GM19351 (cell line): ENCODE measurements at regions not wholly inside any gene's neighbourhood (a gene's known extent, or its start where the extent isn't known, plus 50 kb on each side); places are given as distances from the start of the nearest gene placed in this dataset.

Experiments
- ATAC-seq: cut with Tn5 transposase; IDR thresholded peaks from one replicate; pipeline ENCODE4 v1.9.1; 2021; ENCODE audit warnings: mild to moderate bottlenecking, moderate library complexity; ENCODE audit not compliant: unreplicated experiment

DNA sequence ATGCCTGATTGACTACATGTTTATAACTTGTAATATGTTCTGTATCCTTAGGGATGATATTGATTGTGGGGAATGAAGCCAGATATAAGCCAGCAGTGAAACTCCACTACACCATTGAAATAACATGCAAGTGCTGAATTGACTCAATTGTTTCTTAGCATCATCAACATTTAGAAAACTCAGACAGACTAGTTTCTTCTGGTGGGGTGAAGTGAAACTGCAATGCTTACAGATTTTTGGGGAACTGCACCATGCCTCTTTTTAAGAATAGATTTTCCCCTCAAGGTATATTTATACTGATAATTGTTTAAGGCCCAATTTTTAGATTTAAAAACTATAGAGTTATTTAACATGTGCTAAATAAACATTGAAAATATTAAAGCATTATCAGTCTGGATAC is 1044.6 kb upstream of the EYS start:
- ATAC-seq: no peak

DNA sequence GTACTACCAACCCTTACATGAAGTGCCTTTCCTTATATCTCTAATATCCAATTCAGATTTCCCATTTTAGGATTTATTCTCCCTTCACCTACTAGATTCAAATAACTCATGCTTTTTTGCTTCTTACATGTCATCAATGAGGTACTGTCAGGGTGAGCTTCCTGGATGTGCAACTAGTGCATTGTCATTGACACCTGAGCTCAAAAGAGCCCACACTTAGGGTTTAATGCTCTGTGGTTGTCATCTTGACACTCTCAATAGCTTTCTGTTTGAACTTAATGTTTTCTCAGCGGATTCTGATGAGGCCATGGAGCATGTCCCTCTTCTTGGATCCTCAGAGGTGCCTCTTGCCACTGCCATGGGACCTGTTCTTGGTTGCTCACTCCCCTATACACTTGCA is 1033.3 kb upstream of the EYS start:
- no peak for ATAC-seq

DNA sequence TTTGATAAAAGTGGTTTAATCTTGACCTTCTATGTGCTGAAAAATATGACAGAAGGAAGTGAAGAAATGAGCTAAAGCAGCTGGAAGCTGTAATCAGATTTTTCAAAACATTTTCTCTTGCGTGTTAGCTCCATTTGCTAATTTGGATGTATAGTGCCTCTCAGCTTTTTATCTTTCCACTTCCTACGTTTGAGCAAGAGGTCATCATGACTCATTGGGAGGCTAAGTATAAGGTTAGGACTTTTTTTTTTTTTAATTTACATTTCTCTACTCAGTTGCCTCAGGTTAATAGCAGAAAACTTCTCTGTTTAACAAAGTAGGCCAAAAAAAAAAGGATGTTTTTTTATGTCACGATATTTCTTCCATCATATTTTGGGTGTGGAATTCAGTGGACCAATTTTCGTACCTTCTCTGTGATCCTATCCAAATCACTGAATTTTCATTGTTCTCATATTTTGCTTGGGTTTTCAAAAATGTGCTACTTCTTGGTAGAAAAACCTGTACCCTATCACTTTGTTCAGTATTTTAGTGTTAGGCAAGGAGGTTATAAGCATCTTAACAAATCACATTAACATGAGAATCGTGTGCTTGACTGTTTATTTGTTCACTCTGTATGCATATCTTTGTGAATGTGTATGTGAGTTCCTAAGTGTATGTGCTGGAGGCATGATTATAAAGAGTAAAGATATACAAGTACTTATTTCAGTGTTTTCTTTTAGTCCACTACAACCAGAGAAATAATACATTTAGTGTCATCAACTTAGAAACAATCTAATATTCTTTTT is 1028.3 kb upstream of the EYS start:
- no peak for ATAC-seq

DNA sequence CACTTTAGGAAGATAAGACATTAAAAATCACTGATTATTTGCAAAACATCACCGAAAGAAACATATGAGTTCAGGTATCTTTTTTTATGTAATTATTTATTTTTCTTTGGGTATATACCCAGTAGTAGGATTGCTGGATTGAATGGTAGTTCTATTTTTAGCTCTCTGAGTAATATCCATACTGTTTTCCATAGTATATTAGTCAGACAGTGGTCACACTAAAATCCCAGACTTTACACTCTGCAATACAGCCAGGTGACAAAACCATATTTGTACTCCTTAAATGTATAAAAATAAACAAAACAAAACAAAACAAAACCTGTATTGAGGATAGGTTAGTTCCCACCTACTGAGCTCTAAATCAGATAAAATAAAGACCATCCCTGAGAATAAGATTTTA is 1024.3 kb upstream of the EYS start:
- no peak for ATAC-seq

DNA sequence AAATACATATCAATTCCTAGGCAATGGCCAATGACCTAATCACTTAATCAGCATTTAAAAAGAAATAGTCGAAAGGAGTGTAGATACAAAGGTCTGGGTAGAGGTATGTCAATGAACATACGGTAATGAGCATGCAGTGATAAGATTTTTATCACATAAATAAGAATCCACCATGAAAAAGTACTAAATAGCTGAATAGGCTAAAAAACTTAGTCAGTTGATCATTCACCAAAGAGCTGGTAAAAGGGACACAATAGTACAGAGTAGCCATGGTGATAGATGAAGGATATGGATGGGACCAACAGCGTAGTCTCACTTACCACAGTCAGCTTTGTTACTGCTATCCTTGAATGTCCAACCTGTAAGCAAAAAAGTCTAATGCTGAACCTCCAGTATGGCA is 1018.6 kb upstream of the EYS start:
- ATAC-seq: no peak

DNA sequence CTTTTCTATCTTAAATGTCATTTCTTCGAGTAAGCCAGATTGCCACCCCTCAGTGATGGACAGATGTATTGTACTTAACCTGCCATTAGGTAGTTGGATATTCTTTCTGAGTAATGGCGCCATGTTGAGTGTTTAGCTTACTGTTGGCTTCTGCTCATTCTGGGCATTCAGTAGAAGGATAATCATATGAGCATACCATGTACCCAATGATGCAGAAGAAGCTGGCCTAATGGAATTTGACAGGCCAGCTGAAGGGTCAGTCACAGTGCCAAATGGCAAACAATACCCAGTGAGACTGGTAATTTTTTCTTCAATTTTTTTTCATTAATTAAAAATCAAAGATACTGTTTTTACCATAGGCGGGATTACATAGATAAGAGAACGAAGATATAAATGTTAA is 1010.8 kb upstream of the EYS start:
- ATAC-seq: no peak

DNA sequence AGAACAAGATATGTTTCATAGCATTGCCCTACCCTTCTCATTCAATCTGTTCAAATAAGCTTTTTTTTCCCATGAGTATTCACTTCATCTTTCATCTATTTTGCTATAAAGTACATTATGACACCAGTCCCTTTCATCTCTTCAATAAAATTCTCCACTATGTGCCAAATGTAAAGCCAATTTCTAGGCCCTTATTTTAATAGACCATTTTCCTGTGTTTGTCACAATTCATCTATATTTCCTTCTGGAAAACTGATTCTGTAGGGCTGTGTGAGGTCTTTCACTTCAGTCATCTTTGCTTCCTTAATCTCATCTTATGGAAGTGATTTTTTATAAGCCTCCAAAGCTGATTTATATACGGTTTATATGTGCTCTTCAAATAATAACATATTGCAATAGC is 992.4 kb upstream of the EYS start:
- ATAC-seq: no peak

DNA sequence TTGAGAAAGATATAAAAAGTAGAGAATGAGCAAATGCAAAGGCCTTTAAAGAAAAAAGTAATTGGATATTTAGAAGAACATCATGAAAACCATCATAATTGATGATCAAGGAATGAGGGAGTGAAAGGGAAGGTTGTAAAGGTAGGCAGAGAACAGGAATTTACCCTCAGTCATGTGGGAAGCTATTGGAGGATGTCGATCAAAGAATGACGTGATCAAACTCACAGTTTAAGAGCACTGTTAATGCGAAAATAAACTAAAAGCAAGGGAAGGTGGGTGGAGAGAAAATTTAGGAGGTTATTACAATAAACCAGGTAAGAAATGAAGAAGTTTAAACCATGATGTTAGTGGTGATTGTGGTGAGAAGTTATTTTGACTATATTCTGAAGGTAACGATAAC is 982.6 kb upstream of the EYS start:
- no peak for ATAC-seq

DNA sequence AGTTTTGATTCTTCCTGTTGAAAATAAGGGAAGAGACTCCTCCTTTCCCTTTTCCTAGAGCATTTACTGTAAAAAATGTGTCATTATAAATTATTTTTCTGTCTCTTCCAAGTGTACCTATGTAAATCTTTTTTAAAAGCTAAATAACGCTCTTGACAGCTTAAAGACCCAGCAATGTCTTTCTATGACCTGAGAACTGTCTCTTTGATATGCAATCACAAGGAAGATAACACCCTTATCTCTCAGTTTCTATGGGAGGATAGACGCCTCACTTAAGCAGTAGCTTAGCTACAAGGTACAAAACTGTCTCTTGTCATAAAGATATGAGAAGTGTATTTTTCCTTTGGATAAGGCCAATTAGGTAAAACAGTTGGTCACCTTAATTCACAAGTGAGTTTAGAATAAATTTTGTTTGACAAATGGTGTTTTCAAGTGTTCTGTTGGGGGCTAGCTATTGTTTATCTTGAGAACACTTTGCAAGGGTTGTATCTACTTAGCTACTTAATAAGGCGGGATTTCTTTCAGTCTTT is 980.6 kb upstream of the EYS start:
- ATAC-seq: no peak

DNA sequence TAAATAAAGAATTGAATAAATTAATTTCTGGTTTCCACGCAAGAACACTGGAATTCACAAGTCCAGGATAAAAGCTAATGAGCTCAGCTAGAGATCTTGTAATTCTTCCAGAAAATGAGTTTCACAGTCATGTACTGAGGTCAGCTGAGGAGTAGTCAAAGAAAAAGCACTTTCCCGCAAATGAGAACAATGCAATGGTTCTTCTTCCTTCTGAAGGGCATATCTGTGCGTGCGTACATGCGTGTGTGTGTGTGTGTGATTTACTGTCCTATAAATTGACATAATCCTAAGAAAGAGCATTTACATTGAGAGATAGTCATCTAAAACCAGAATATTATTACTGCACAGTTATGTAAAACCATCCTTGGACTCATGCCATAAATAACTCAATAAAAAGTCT is 968.9 kb upstream of the EYS start:
- ATAC-seq: no peak

DNA sequence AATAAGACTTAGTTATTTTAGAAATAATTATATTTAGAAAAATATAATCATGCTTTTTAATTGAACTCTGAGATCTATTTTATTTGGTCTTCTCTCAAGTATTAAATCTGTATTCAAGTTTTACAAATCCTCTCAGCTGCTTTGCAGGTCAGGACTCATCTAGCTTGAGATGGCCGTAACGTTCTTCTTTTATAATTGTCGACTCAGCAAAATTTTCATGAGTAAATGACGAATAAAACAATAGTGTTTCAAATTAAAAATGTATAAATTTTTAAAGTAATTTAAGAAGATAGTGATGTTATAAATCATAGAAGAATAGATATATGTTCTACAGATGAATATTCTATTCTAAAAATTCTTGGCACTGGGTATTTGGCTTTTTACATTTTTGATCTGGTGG is 957.1 kb upstream of the EYS start:
- no peak for ATAC-seq

DNA sequence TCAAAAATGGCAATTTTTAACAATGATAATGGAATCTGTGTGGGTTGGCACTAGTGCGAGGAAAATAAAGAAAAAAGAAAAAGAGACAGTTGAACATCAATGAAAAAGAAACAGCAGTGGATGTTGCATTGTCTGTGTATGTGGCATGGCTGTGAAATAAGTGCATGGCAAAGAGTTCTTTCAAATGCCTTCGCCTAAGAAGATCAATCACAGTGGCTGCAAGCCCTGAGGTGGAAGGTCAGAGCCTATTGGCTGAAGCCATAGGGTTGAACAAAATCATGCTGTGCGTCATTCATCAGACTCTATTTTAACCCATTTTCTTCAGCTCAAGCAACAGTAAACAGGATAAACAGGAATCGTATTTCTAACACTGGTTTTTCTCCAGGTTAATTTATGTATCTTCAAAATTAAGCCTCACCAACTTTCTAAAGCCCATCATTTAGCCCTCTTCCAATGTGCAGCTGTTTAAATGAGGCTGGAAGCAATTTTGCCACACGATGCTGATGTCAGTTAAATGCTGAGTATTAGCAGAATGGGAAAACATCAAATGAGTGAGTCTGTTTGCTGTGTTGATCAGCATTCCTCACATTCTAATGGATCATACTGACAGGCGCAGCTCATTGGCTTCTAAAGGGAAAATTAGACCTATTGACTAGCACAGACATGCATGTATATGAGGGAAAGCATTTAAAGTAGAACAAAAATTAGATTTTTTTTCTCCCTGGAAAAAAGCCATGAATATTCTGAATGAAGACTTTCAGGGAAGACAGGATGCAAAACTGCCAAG is 955.9 kb upstream of the EYS start:
- ATAC-seq: no peak

DNA sequence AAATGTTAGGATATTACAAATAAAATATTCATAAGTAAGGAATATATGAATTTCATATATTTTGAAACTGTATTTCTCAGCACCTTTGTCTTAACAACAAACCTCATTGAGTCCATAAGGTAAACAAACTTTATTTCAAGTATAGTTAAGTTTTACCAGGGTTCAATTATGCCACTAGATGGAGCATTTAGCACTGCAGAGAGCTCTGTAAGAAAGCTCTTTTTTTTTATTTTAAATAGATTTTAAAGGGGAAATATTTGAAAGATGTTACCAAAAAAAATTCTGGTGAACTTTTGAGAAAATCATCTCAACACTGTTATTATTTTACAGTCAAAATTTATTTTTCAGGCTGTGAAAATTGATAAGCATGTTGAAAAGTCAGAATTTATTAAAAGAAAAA is 955.2 kb upstream of the EYS start:
- no peak for ATAC-seq

DNA sequence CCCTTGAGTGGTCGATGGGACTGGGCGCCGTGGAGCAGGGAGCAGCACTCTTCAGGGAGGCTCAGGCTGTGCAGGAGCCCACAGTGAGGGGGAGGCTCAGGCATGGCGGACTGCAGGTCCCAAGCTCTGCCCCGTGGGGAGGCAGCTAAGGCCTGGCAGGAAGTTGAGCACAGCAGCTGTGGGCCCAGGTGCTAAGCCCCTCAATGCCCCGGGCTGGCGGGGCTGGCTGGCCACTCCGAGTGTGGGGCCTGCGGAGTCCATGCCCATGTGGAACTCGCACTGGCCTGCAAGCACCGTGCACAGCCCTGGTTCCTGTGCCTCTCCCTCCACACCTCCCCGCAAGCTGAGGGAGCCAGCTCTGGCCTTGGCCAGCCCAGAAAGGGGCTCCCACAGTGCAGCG is 948.4 kb upstream of the EYS start:
- no peak for ATAC-seq

DNA sequence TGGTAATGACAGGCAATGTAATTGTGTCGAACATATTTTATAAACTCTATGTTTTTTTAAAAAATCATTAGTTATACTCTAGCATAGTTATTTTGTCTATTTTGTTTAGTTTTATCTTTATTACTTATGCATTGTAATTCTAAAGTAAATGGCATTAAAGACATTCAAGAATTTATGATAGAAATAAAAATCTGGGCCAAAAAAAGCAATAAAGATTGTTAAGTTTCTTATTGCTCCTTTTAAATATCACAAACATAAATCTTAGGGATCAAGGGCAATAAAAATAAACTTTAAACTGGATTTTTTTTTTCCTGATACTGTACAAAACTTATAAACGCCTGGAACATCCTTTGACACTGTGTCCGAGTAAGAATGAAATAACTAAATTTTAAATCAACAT is 931.5 kb upstream of the EYS start:
- no peak for ATAC-seq

DNA sequence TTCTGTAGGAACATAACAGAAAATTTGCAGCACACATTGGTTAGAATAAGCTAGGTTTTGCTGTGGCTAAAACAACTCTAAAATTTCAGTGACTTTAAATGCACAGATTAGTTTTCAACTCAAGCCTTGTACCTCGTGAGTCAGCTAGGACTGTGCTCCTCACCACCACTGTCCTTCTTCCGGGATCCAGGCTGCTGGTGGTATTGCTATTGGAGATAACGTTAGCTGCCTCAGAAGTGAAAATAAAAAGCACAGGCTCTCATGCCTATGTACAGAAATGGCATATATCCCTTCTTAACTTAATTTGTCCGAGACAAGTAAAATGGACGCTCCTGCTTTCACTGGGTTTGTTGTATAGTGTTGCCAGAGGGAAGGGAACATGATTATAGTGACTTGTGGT is 931.1 kb upstream of the EYS start:
- ATAC-seq: no peak

DNA sequence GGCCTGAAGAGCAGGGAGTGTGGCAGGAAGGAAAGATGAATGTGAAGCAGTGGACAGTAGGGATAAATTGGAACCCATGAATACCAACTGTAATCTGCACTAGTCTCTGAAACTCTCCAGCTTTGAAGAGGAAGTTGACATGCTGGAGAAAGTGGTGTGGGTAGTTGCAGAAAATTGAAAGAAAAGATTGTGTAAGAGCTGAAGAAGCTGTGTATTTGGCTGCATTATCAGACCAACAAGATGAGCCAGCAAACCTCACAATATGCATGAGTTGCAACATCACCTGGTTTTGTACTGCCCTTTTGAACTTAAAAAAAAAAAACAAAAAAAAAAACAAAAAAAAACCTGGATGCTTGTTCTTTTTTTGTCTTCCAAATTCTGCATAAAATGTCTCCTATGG is 921.9 kb upstream of the EYS start:
- no peak for ATAC-seq

DNA sequence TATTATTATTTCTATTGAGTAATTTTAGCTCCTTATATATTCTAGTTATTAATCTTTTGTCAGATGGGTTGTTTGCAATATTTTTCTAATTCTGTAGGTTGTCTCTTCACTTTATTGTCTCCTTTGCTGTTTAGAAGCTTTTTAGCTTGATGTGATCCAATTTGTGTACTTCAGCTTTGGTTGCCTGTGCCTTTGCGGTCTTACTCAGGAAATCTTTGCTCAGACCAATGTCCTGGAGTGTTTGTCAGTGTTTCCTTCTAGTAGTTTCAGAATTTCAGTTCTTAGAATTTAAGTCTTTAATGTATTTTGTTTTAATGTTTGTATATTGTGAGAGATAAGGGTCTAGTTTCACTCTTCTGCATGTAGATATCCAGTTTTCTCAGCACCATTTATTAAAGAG is 916.0 kb upstream of the EYS start:
- ATAC-seq: no peak

DNA sequence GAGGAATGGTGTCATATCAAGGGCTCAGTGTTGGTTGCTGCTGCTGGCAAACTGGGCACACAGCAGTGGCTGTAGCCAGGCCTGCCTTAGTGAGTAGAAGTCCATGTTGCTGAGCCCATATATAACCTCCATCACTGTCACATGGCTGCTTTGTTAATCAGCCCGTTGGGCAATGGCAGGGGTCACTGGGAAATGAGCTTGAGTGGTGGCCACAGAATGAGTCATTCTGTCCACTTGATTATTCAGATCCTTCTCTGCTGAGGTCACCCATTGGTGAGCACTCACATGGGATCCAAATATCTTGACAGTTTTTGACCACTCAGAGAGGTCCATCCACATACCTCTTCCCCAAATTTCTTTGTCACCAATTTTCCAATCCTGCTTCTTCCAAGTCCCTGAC is 898.9 kb upstream of the EYS start:
- no peak for ATAC-seq

DNA sequence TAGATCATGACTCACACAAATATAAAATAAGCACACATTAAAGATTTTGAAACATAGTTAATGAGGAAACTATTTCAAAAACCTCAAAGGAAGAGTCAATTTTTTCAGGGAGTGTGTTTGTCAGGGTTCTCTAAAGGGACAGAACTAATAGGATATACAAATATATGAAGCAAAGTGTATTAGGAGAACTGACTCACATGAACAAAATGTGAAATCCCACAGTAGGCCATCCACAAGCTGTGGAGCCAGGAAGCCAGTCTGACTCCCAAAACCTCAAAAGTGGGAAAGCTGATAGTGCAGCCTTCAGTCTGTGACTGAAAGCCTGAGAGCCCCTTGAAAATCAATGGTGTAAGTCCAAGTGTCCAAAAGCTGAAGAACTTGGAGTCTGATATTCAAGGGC is 898.0 kb upstream of the EYS start:
- ATAC-seq: no peak

DNA sequence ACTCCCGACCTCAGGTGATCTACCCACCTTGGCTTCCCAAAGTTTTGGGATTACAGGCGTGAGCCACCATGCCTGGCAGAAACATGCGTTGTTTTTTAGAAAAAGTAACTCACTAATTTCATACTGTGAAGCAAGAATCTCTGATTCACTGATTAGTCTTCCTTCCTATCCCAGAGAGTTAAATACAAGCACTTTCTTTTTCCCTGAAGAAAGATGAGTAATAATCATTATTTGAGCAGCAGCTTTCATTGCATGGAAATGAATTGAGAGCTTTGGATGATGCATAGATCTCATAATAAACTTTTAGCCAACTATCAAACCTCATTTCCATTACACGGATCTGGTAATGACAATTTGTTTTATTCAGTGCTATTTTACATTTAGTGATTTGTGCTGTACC is 892.5 kb upstream of the EYS start:
- no peak for ATAC-seq

DNA sequence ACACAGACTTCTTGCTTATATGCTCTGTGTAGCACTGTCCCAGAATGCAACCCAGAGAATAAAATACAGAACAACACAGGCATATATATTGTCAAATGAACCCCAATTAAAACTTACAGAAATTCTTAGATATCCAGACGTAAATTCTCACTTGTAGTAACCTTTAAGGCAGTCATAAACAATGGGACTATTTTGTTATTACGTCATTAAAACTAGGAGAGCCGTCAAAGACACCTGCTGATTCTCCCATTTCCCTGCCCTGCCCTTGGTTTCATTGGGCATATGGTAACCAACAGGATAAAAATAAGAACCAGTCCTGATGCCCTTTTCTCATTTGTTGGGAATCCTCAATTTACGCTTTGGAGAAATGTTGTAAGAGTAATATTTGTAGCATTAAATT is 871.3 kb upstream of the EYS start:
- no peak for ATAC-seq
